Eye (tissue), 1 donor: ENCODE measurements at regions not wholly inside any gene's neighbourhood (a gene's known extent, or its start where the extent isn't known, plus 50 kb on each side); places are given as distances from the start of the nearest gene placed in this dataset.
A peak's percentile ranks its signal among the peaks of the same experiment; 100 is the strongest.
"Not testable (repeated sequence)": the region's sequence is repeated elsewhere in the genome, so short reads cannot be mapped to it uniquely, and the experiment has no call there.

ENCODE experiments used
- DNase-seq: peaks from one replicate; pipeline ENCODE4 v3.0.0-alpha.2; 2015

GRCh38 chr12:125314051-125314755 lies 249.0 kb downstream of the AACS start:
- peak; percentile 73 for DNase-seq

DNA sequence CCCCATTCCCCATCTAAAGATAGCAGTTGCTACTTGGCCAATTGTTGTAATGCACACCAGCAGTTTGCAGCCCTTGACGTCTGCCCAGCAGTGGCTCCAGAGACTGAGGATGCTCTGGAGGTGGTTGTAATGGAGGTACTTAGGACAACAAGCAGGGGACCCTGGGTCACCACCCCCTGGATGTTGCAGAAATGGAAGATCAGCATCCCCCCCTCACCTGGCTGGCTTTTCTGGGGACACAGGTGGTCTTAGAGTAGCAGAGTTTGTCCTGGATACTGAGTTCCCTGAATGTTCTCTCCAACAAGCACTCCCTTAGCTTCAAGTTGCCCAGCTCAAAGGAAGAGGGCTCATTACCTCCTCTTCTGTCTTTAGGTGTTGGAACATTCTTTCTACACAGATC lies 250.5 kb downstream of the AACS start:
- no peak for DNase-seq

DNA sequence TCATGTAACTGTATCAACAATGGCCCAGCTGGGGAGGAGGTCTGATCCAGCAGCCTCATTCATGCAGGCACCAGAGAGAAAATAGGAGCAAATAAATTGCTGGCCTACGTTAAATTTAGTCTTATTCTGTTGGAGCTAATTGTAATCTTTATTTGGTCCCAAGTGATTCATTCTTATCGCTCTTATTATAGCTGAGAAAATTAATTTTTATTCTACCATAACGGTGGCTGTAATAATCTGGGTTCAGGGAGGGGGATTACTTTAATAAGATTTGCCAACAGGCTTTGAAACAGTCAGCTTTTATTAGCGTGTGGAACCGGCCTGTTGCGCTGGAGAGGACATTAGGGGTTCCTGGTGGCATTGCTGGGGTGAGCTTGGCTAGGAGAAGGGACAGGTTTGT lies 254.9 kb downstream of the AACS start:
- DNase-seq = no peak

- DNase-seq = no peak
Observed at GRCh38 chr12:125324861-125325490, 259.7 kb downstream of the AACS start.

GRCh38 chr12:125329239-125330102 lies 264.2 kb downstream of the AACS start:
- peak; percentile 58 for DNase-seq

- peak; percentile 80 for DNase-seq
Observed at GRCh38 chr12:125330645-125331341, 265.6 kb downstream of the AACS start.

DNA sequence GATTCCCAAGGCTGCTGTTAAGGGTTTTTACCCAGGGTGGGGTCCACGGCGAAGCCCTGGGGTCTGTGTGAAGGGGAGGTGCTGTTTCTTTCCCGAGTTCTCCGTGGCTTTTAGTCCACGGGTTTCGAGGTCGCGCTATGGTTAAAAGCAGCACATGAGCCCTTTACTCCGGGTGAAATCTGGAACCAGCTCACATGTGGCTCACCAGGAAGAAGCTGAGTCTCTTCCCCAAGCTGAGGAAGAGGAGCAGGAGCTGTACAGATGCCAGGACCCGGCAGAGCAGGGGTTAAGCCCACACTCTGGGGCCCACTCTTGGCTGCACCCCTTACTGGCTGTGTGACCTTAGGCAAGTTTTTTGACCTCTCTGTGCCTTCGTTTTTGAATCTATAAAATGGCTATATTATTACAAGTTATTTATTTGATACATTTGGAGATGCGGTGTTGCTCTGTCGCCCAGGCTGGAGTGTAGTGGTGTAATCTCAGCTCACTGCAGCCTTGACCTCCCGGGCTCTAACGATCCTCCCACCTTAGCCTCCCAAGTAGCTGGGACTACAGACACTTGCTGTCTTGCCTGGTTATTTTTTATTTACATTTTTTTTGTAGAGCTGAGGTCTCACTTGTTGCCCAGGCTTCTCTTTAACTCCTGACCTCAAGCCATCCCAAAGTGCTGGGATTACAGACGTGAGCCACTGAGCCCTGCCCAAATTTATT lies 266.3 kb downstream of the AACS start:
- DNase-seq = no peak

DNA sequence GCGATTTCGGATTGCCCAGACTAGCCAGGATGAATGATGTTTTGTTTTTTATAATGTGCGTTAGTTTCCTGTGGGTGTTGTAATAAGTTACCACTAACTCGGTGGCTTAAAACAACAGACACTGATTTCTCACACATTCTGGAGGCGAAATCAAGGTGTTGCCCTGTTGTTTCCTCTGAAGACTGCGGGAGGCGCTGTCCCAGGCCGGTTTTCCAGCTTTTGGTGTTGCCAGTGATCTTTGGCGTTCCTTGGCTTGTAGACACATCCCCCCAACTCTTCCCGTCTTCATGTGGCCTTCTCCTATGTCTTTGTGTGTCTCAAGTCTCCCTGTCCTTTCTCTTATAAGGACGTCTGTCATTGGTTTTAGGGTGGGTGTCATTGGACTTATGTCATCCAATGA lies 267.7 kb downstream of the AACS start:
- no peak for DNase-seq

- no peak for DNase-seq
Observed at GRCh38 chr12:125336246-125336645, 271.0 kb downstream of the AACS start.

- DNase-seq = peak; percentile 73
Observed at GRCh38 chr12:125340791-125341190, 275.6 kb downstream of the AACS start.

DNA sequence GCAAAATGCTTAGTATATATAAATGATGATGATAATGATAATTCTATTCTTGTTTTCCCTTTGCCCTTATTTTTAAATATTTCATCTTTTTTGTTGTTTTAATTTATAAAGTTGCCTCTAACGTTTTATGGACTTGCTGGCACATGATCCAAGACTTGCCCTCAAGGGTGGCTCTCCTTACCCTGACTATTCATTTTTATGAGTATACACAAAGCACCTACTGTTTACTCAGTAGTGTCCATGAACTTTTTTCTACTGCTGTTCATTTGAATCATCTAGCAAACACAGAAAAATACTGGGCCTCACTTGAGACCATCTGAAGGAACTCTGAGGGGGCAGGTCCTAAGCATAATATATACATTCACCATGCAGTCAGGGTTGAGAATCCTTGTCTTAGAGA lies 276.2 kb downstream of the AACS start:
- no peak for DNase-seq

GRCh38 chr12:125343649-125344048 lies 278.4 kb downstream of the AACS start:
- no peak for DNase-seq

GRCh38 chr12:125346362-125346761 lies 281.1 kb downstream of the AACS start:
- no peak for DNase-seq

GRCh38 chr12:125351788-125352187 lies 286.6 kb downstream of the AACS start:
- no peak for DNase-seq

GRCh38 chr12:125353002-125353401 lies 287.8 kb downstream of the AACS start:
- DNase-seq = not testable (repeated sequence)

GRCh38 chr12:125353871-125354270 lies 288.6 kb downstream of the AACS start:
- no peak for DNase-seq

GRCh38 chr12:125355614-125356013 lies 290.4 kb downstream of the AACS start:
- DNase-seq = no peak

DNA sequence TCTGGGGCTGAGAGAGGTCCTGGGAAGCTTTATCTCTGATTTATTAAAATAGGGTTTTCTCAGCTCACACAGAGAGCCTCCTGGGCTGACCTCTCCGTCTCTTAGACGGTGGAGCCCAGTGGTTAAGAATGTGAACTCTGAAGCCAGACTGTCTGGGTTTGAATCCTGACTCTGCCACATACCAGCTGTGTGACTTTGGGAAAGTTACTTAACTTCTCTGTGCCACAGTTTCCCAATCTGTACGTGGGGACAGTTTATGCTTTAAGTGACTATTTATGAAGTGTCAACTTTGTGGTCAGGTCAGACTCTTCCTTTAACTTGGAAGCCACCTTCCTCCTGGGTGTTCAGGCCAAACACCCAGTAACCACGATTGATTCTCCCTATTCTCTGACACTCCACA lies 290.9 kb downstream of the AACS start:
- DNase-seq = no peak

DNA sequence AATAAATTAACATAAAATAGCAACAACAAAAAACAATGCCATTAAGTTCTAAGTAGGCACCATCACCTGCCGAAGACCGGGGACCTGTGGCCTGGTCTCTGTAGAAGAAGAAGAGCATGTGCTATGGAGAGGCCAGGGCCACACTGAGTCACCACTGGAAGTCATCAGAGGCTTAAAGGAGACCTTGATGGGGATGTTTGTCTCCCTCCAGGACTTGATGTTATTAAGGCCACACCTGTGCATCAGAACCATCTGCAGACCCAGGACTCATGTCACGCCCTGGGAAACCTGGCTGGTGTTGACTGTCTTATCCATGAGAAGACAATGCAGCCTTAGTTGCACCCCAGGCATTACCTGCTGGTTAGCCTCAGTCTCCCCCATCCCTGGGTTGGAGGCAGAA lies 292.3 kb downstream of the AACS start:
- DNase-seq = no peak

- no peak for DNase-seq
Observed at GRCh38 chr12:125360540-125360939, 295.3 kb downstream of the AACS start.

DNA sequence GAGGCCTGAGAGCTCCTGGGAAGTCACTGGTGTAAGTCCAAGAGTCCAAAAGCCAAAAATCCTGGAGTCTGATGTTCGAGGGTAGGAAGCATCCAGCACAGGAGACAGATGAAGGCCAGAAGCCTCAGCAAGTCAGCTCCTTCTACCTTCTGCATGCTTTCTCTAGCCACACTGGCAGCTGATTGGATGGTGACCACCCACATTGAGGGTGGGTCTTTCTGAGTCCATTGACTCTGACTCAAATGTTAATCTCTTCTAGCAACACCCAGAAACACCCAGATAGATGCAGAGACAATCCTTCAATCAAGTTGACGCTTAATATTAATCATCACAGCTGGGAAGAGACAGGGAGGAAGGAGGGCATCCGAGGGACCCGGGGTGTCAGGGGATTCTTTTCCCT lies 305.8 kb downstream of the AACS start:
- no peak for DNase-seq

GRCh38 chr12:125372085-125372484 lies 306.9 kb downstream of the AACS start:
- no peak for DNase-seq

GRCh38 chr12:125373375-125373774 lies 308.1 kb downstream of the AACS start:
- no peak for DNase-seq
